HepG2 (cell line): ENCODE measurements at regions not wholly inside any gene's neighbourhood (a gene's known extent, or its start where the extent isn't known, plus 50 kb on each side); places are given as distances from the start of the nearest gene placed in this dataset.

Experiments
- ATAC-seq: fragments of 200-7000 bp; cut with Tn5 transposase; 3 replicates; pipeline ENCODE4 v1.9.1; 2020; ENCODE audit warnings: mild to moderate bottlenecking, moderate library complexity
- BruUV-seq: library from RNA; stranded (reverse); fragments of 400-500 nt; replicated peaks from 2 replicates; lab custom pipeline; 2021; lab: Mats Ljungman, UMichigan
- CTCF ChIA-PET: fragments of 300-600 bp; formaldehyde crosslinking; extraction: SDS; loops from one replicate; lab custom pipeline; 2021; ENCODE audit warnings: low total read pairs, inconsistent platforms, low intra/inter-chr PET ratio; lab: Yijun Ruan, JAX
- POLR2A ChIA-PET: fragments of 350-600 bp; sonication (Branson Sonifier 250); formaldehyde crosslinking; loops from one replicate; lab custom pipeline; 2020; ENCODE audit warnings: antibody characterized with exemption, inconsistent platforms; lab: Yijun Ruan, JAX
- DNase-seq: peaks from one replicate; pipeline ENCODE4 v3.0.0-alpha.2; 2015; ENCODE audit warnings: low spot score
- FAIRE-seq: peaks from 3 replicates; lab custom pipeline; 2011; peaks lifted over from hg19 to GRCh38; lab: Jason Lieb, UNC
- H2AFZ ChIP-seq: one replicate; pipeline ENCODE4 v1.6.1; 2011; ENCODE audit warnings: low read length, inconsistent platforms
- H3K27ac ChIP-seq: fragments of 300-600 bp; 3 replicates; pipeline ENCODE4 v1.8.0; 2011; ENCODE audit warnings: mixed run types, mild to moderate bottlenecking, mixed read lengths, low read length, inconsistent platforms; ENCODE audit not compliant: insufficient read depth; ENCODE audit errors: extremely low read length
- H3K27me3 ChIP-seq, 2 experiments: fragments of 200-600 bp in 1 of 2; 2 replicates in 1 of 2; 3 replicates in 1 of 2; pipeline versions ENCODE4 v1.6.0 to v1.8.0; 2011; ENCODE audit warnings: low read length in 2 of 2, mild to moderate bottlenecking in 2 of 2, moderate library complexity in 2 of 2, inconsistent platforms in 1 of 2; ENCODE audit not compliant: insufficient read depth in 2 of 2, control insufficient read depth in 1 of 2
- H3K36me3 ChIP-seq, 2 experiments: fragments of 200-600 bp in 1 of 2; replicated peaks in 1 of 2; 2 replicates in 1 of 2; 3 replicates in 1 of 2; pipeline versions ENCODE4 v1.5.1 to v1.8.0; 2011; ENCODE audit warnings: low read length in 2 of 2, inconsistent platforms in 1 of 2; ENCODE audit not compliant: insufficient read depth in 2 of 2, control insufficient read depth in 1 of 2
- H3K4me1 ChIP-seq: 2 replicates; pipeline ENCODE4 v1.5.1; 2012; ENCODE audit warnings: low read length, inconsistent platforms; ENCODE audit not compliant: insufficient read depth
- H3K4me2 ChIP-seq: 2 replicates; pipeline ENCODE4 v1.6.0; 2011; ENCODE audit warnings: low read depth, low read length, inconsistent platforms
- H3K4me3 ChIP-seq, 3 experiments: fragments of 200-600 bp in 1 of 3; sonication (generic), shearing (Covaris generic) in 1 of 3; replicated peaks in 1 of 3; 2 replicates each; pipeline ENCODE4 v1.5.1; 2011 to 2016; ENCODE audit warnings: low read length in 3 of 3, inconsistent platforms in 2 of 3, low read depth in 2 of 3, mild to moderate bottlenecking in 2 of 3, control low read depth in 1 of 3, mixed read lengths in 1 of 3; ENCODE audit not compliant: insufficient read depth in 1 of 3
- H3K79me2 ChIP-seq: one replicate; pipeline ENCODE4 v1.6.1; 2011; ENCODE audit warnings: low read length, inconsistent platforms; ENCODE audit not compliant: insufficient read depth
- H3K9ac ChIP-seq: 2 replicates; pipeline ENCODE4 v1.6.0; 2011; ENCODE audit warnings: mild to moderate bottlenecking, low read depth, low read length, inconsistent platforms; ENCODE audit not compliant: insufficient read depth
- H3K9me3 ChIP-seq: 2 replicates; pipeline ENCODE4 v1.5.1; 2012; ENCODE audit warnings: mild to moderate bottlenecking, low read length
- H4K20me1 ChIP-seq: 2 replicates; pipeline ENCODE4 v1.6.0; 2011; ENCODE audit warnings: inconsistent platforms, mild to moderate bottlenecking, low read length, moderate library complexity; ENCODE audit not compliant: insufficient read depth
- ATRX ChIP-seq: sonication (generic); formaldehyde crosslinking; IDR thresholded peaks from 2 replicates; pipeline ENCODE4 v1.4.0; 2020; ENCODE audit warnings: missing genetic modification reagents, borderline replicate concordance
- CBX1 ChIP-seq: IDR thresholded peaks from one replicate; pipeline ENCODE4 v1.6.1; 2016; ENCODE audit warnings: antibody characterized with exemption, low read depth
- FLYWCH1 ChIP-seq: sonication (generic); formaldehyde crosslinking; IDR thresholded peaks from 2 replicates; pipeline ENCODE4 v1.8.1; 2023; ENCODE audit warnings: mild to moderate bottlenecking, missing genetic modification reagents
- FOXP4 ChIP-seq: sonication (generic); formaldehyde crosslinking; IDR thresholded peaks from 2 replicates; pipeline ENCODE4 v1.4.0; 2020; ENCODE audit warnings: missing genetic modification reagents
- JDP2 ChIP-seq: sonication (generic); formaldehyde crosslinking; IDR thresholded peaks from 2 replicates; pipeline ENCODE4 v1.8.1; 2022; ENCODE audit warnings: missing genetic modification reagents, borderline replicate concordance
- MTF2 ChIP-seq: sonication (generic); formaldehyde crosslinking; IDR thresholded peaks from 2 replicates; pipeline ENCODE4 v1.5.0; 2020; ENCODE audit warnings: missing genetic modification reagents, borderline replicate concordance
- NBN ChIP-seq: fragments of 450-650 bp; conservative IDR thresholded peaks from 2 replicates; pipeline ENCODE4 v1.6.1; 2017
- PRDM15 ChIP-seq: sonication (generic); formaldehyde crosslinking; IDR thresholded peaks from 2 replicates; pipeline ENCODE4 v1.4.0; 2020; ENCODE audit warnings: missing genetic modification reagents
- REL ChIP-seq: sonication (generic); formaldehyde crosslinking; conservative IDR thresholded peaks from 2 replicates; pipeline ENCODE4 v1.8.0; 2022; ENCODE audit warnings: mild to moderate bottlenecking, missing genetic modification reagents, moderate library complexity
- RXRA ChIP-seq: sonication (generic); formaldehyde crosslinking; IDR thresholded peaks from 2 replicates; pipeline ENCODE4 v1.5.1; 2020; ENCODE audit warnings: missing genetic modification reagents
- SNAPC4 ChIP-seq: sonication (generic); formaldehyde crosslinking; IDR thresholded peaks from 2 replicates; pipeline ENCODE4 v1.4.0; 2020; ENCODE audit warnings: mild to moderate bottlenecking, missing genetic modification reagents
- ZBTB26 ChIP-seq: IDR thresholded peaks from 2 replicates; pipeline ENCODE4 v1.6.1; 2016; ENCODE audit warnings: missing compliant biosample characterization, missing genetic modification reagents, borderline replicate concordance
- ZNF383 ChIP-seq: sonication (generic); formaldehyde crosslinking; IDR thresholded peaks from 2 replicates; pipeline ENCODE4 v1.4.0; 2020; ENCODE audit warnings: missing genetic modification reagents, mild to moderate bottlenecking, borderline replicate concordance
- WGBS: methylation state at CpG from one replicate; pipeline ENCODE4 v1.1.6; 2017; ENCODE audit warnings: low lambda C conversion rate; 5-methylcytosine and 5-hydroxymethylcytosine counted together
- in situ Hi-C: cut with HindIII; loops from 2 replicates; pipeline ENCODE4 v1.10.0; 2017; ENCODE audit warnings: low pct_unique_long_range_greater_than_20kb; ENCODE audit not compliant: extremely low pct_ligation_motif_present
- intact Hi-C: fragments of 100-400 bp; cut with micrococcal nuclease; formaldehyde crosslinking; loops from one replicate; pipeline ENCODE4 v1.10.0; 2022; ENCODE audit not compliant: unreplicated experiment

- POLR2A ChIA-PET, result no interaction called here
- no peak for ATAC-seq
- H3K27ac ChIP-seq, result no peak overlapping the region
- WGBS, result 0% methylated on average over 1 of the region's 1 CpG
- H3K79me2 ChIP-seq, result no peaks in the 10 kb centered on the region
- H3K36me3 ChIP-seq, result no peaks in the 10 kb centered on the region
- no peaks in the 10 kb centered on the region for H3K4me1 ChIP-seq
- no TSS peak for BruUV-seq
- no peak overlapping the region for H2AFZ ChIP-seq
- no peak for FAIRE-seq
- H3K27me3 ChIP-seq, result no peaks in the 10 kb centered on the region
- CTCF ChIA-PET, result no interaction called here
- in situ Hi-C loops, result no loop called here
- H3K4me3 ChIP-seq, result no peak overlapping the region
- intact Hi-C loops, result no loop called here
- no peaks in the 10 kb centered on the region for H4K20me1 ChIP-seq
- DNase-seq, result no peak
- no peak overlapping the region for H3K9ac ChIP-seq
- H3K9me3 ChIP-seq, result peaks cover 21% of the 10 kb centered on the region
- H3K4me2 ChIP-seq, result no peak overlapping the region
- no peak for TF ChIP-seq FLYWCH1
- TF ChIP-seq ZBTB26, result no peak
- no peak for TF ChIP-seq JDP2 (CRISPR knock-in tag)
- no peak for TF ChIP-seq NBN
- TF ChIP-seq REL (CRISPR knock-in tag), result no peak
- TF ChIP-seq PRDM15 (CRISPR knock-in tag), result no peak
- no peak for TF ChIP-seq MTF2 (CRISPR knock-in tag)
- no peak for TF ChIP-seq SNAPC4 (CRISPR knock-in tag)
- TF ChIP-seq CBX1, result no peak
- no peak for TF ChIP-seq RXRA
- no peak for TF ChIP-seq ATRX (CRISPR knock-in tag)
- TF ChIP-seq ZNF383, result no peak
- no peak for TF ChIP-seq FOXP4
Observed at GRCh38 chr15:81595752-81596151, 221.7 kb upstream of the TMC3 start.
